NCI-H2227 (cell line): ENCODE measurements at regions not wholly inside any gene's neighbourhood (a gene's known extent, or its start where the extent isn't known, plus 50 kb on each side); places are given as distances from the start of the nearest gene placed in this dataset.

Source experiments
- DNase-seq: peaks from one replicate; lab custom pipeline; 2025; ENCODE audit not compliant: unreplicated experiment; lab: John Stamatoyannopoulos, UW

GRCh38 chr2:144858211-144858610 is 338.3 kb upstream of the ZEB2 start:
- no peak for DNase-seq

DNA sequence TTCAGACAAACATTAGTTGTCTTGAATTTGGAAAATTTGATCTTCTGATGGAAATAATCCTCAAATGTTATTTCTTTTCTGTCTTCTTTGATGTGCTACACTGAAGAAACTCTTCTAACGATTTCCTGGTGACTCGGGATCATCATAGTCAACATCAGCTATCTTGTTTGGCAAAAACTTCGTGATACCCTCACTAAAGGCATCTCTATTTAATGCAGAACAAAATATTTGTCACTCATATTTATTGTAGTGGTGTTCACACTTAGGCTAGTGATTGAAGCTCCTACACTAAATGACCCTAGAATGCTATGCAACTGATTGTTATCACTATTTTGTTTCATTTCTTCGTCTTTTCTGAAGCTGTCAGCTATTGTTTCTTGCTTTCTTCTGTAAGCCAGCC is 334.7 kb upstream of the ZEB2 start:
- DNase-seq: no peak

DNA sequence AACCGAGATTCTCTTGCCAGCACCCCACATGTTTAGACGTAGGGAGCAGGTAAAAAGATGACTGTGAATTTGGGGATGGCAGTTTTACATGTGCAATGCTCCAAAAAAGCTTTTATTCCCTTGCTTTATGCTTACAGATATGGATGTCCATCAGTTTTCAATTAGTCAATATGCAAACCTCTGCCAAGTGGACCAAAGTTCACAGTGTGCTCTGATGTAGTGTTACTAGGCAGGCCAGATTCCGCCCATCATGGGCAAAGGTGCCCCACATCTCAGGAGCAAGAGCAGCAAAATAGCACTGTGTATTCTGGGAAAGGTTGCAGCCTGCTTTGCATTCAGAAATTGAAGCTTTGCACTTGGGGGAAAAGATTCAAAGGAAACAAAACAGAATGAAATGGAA is 329.7 kb upstream of the ZEB2 start:
- DNase-seq: no peak

DNA sequence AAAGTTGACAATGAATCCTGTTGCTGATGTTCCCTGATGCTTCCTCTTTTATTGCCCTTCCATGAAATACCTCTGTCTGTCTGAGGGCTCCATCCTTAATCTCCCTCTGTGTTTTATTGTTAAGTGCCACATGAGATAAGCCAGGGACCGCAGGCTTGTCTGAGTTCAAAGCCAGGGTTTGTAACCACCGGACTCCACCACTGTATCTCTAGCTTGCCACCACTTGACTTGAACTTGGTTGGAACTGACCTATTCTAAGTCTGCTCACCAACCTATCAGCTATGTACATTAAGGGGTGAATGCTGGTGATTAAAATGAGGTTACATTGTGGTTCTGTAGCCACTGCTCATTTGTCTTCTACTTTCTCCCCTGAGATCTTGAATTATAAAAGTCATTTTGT is 328.5 kb upstream of the ZEB2 start:
- DNase-seq: no peak

DNA sequence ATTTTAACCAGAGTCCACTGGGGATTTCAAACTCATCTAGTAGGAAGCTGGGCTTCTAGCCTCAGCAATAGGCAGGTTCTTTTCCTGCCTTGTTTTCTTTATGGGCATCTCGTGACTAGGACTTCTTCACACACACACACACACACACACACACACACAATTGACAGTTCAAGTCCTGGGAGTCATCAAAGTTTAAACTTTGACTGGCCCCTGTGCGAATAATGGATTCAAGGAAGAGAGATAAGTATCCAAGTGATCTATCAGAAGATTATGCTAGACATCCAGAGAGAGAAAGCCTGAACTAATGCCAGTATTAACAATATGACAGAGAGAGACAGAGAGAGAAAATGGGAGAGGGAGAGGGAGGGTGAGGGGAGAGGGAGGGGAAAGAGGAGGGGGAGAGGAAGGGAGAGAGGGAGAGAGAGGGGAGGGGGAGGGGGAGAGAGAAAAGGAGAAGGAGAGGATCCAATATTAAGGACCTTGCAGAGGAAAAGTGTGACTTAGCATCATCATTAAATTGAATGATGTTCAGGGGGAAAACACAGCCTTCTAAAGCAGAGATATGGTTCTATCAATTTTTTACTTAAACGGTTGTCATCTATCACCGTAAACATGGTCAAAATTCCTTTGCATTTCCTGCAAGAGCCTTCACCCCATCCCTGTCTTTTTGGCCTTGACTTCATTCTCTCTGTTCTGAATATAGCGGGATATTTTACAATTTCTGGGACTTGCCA is 327.6 kb upstream of the ZEB2 start:
- no peak for DNase-seq

GRCh38 chr2:144836635-144837350 is 316.9 kb upstream of the ZEB2 start:
- DNase-seq: no peak

- no peak for DNase-seq
Measured at GRCh38 chr2:144835634-144836350, 315.9 kb upstream of the ZEB2 start.

GRCh38 chr2:144834998-144835633 is 315.2 kb upstream of the ZEB2 start:
- DNase-seq: no peak

DNA sequence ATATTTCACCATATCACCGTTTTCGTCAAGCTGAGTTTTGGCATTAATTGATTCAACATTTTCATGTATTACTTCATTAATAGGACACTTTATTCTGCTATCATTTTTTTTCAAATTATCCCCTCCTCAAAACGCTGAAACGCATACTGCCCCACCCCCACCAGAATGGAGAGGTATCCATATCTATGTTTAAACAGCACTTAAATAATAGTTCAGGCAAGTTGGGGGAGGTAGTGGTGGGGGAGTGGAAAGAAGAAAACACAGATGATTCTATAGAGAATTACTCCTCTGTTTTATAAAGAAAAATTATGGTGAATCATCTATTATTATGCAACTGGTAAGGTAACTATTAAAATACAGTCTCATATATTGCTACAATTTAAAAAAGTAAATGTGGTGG is 314.4 kb upstream of the ZEB2 start:
- no peak for DNase-seq

DNA sequence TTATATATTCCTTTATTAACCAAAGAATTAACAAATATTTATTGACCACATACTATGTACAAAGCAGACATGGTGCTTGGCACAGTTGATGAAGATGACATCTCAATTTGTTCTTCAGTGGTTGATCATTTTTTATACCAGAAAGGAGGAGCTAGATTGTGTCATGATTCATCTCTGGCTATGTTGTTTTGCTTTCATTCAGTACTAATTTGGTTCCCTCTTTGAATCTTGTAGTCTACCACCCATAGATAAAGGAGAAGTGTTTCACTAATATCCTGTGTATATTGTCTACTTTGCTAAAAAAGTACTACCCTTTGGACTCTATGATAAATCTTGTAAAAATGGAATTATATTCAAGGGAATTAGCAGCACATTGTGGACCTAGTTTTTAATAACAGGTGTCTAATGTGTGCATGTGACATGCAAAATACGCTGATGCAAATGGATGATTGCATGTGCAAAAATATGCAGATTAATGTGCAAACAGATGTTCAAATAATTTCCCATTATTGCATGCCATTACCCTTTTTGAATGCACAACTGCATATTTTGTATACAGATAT is 313.2 kb upstream of the ZEB2 start:
- DNase-seq: no peak

- DNase-seq: no peak
Measured at GRCh38 chr2:144832048-144832447, 312.1 kb upstream of the ZEB2 start.

DNA sequence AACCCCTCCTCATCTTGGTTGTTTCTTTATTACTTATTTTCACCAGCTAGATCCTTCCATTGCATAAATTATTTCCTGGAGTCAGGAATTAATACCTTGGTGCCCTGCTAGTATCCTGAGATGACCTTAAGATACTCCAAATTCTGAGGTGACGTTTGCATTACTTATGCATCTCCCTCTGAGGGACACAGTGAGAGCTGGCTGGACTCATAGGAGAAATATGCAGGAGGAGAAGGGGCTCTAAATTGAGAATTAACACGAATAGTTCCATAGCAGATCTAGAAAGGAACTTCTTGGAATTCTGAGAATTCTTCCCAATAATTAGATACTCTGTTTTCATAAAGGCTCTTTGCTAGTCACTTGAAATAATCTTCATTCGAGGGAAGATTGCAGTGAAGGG is 310.6 kb upstream of the ZEB2 start:
- no peak for DNase-seq

DNA sequence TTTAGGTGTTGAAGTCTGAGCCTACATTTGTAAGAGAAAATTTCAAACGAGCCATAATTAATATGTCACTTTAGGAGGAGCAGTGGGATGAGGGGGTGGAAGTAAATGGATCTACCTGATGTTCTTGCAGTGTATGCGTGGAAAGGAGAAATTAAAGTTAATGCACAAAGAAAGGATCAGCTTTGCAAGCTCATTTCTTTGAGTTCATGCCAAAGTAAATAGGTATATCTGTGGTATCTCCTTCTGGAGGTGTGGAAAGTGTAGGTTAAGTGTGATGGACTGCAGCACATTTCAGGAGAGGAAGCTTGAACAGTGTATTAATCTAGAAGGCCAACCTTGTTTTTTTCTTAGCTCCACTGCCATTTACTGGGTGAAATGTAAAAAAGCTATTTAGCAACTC is 307.5 kb upstream of the ZEB2 start:
- no peak for DNase-seq

DNA sequence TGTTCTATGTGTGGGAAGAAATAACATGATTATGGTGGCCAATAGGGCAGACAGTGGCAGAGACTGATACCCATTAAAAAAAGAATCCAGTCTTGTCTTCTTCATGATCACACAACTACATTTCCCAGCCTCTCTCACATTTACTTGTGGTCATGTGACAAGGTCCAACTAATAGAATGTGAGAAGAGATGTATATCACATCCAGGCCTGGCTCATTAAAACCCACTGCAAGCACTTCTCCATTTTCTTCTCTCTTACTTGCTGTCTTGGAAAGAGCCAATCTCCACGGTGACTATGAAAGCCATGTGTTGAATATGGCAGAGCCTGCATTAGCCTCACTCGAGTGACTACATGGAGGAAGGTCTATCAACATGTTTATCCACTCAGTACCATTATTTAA is 306.2 kb upstream of the ZEB2 start:
- DNase-seq: no peak

DNA sequence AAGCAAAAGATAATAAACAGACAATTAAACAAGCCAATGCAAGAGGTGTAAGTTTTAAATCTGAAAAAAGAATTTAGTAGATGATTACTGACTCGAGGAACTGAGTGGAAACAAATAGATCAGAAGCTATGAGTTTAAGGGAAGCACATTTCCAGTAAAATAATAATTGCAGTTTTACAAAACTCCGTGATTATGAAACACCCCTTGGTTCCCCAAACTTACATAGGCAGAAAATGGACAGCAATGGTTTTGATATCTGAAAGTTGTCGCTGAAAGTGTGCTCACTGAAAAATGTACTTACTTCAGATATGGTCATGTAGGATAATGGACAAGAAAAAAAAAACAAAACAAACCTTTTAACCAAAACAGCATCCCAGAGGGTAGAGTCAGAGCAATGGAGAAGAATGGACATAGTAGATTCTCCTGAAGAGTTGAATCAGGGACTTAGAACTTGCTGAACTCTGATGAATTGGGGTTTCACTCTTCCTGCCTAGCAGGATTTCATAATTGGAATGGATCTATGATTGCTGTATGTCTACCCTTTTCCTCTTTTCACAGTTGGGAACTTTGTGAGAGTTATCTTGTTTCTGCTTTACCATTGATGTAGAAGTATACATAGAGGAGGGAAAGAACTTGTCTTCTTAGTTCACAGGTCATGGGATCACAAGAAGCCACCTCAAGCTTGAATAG is 305.6 kb upstream of the ZEB2 start:
- no peak for DNase-seq

GRCh38 chr2:144824306-144825080 is 304.6 kb upstream of the ZEB2 start:
- no peak for DNase-seq

- no peak for DNase-seq
Measured at GRCh38 chr2:144822966-144823365, 303.0 kb upstream of the ZEB2 start.

GRCh38 chr2:144812288-144812687 is 292.4 kb upstream of the ZEB2 start:
- DNase-seq: no peak

GRCh38 chr2:144801766-144802165 is 281.8 kb upstream of the ZEB2 start:
- DNase-seq: no peak

GRCh38 chr2:144801325-144801724 is 281.4 kb upstream of the ZEB2 start:
- DNase-seq: no peak
